Smooth muscle cell (in vitro differentiated cells): ENCODE measurements at regions not wholly inside any gene's neighbourhood (a gene's known extent, or its start where the extent isn't known, plus 50 kb on each side); places are given as distances from the start of the nearest gene placed in this dataset.
"Not testable (repeated sequence)": the region's sequence is repeated elsewhere in the genome, so short reads cannot be mapped to it uniquely, and the experiment has no call there.

Experiments
- DNase-seq: peaks from one replicate; lab custom pipeline; 2025; ENCODE audit not compliant: unreplicated experiment; lab: John Stamatoyannopoulos, UW
- H2AFZ ChIP-seq: fragments of 200-600 bp; sonication (generic); 2 replicates; pipeline ENCODE4 v1.6.0; 2016; ENCODE audit warnings: antibody characterized with exemption, low read depth, mild to moderate bottlenecking
- H3F3A ChIP-seq: fragments of 200-600 bp; sonication (generic); 2 replicates; pipeline ENCODE4 v1.6.0; 2017; ENCODE audit warnings: antibody characterized with exemption, low read depth
- H3K27ac ChIP-seq: fragments of 200-600 bp; sonication (generic); 2 replicates; pipeline ENCODE4 v1.5.1; 2016; ENCODE audit warnings: low read depth, mild to moderate bottlenecking
- H3K27me3 ChIP-seq: fragments of 200-600 bp; sonication (generic); 2 replicates; pipeline ENCODE4 v1.6.1; 2016; ENCODE audit warnings: low read depth, mild to moderate bottlenecking
- H3K36me3 ChIP-seq: fragments of 200-600 bp; sonication (generic); 2 replicates; pipeline ENCODE4 v1.5.1; 2016; ENCODE audit warnings: low read depth
- H3K4me1 ChIP-seq: fragments of 200-600 bp; sonication (generic); 2 replicates; pipeline ENCODE4 v1.5.1; 2016; ENCODE audit warnings: low read depth
- H3K4me2 ChIP-seq: fragments of 200-600 bp; sonication (generic); 2 replicates; pipeline ENCODE4 v1.6.0; 2016; ENCODE audit warnings: mild to moderate bottlenecking
- H3K4me3 ChIP-seq: fragments of 200-600 bp; sonication (generic); 2 replicates; pipeline ENCODE4 v1.5.1; 2016; ENCODE audit warnings: mild to moderate bottlenecking
- H3K79me2 ChIP-seq: fragments of 200-600 bp; sonication (generic); 2 replicates; pipeline ENCODE4 v1.6.0; 2016; ENCODE audit warnings: low read depth, mild to moderate bottlenecking
- H3K9ac ChIP-seq: fragments of 200-600 bp; sonication (generic); 2 replicates; pipeline ENCODE4 v1.6.0; 2016; ENCODE audit warnings: low read depth
- H3K9me3 ChIP-seq: fragments of 200-600 bp; sonication (generic); replicated peaks from 2 replicates; pipeline ENCODE4 v1.5.1; 2016; ENCODE audit warnings: low read depth
- H4K20me1 ChIP-seq: fragments of 200-600 bp; sonication (generic); 2 replicates; pipeline ENCODE4 v1.6.0; 2016; ENCODE audit warnings: low read depth
- CTCF ChIP-seq: fragments of 200-600 bp; sonication (generic); IDR thresholded peaks from 2 replicates; pipeline ENCODE4 v1.5.1; 2017; ENCODE audit warnings: borderline replicate concordance, mild to moderate bottlenecking, antibody characterized with exemption; ENCODE audit not compliant: insufficient read depth, poor library complexity, severe bottlenecking
- WGBS: methylation state at CpG from one replicate; pipeline ENCODE4 v1.1.7; 2016; ENCODE audit warnings: low lambda C conversion rate; 5-methylcytosine and 5-hydroxymethylcytosine counted together

DNA sequence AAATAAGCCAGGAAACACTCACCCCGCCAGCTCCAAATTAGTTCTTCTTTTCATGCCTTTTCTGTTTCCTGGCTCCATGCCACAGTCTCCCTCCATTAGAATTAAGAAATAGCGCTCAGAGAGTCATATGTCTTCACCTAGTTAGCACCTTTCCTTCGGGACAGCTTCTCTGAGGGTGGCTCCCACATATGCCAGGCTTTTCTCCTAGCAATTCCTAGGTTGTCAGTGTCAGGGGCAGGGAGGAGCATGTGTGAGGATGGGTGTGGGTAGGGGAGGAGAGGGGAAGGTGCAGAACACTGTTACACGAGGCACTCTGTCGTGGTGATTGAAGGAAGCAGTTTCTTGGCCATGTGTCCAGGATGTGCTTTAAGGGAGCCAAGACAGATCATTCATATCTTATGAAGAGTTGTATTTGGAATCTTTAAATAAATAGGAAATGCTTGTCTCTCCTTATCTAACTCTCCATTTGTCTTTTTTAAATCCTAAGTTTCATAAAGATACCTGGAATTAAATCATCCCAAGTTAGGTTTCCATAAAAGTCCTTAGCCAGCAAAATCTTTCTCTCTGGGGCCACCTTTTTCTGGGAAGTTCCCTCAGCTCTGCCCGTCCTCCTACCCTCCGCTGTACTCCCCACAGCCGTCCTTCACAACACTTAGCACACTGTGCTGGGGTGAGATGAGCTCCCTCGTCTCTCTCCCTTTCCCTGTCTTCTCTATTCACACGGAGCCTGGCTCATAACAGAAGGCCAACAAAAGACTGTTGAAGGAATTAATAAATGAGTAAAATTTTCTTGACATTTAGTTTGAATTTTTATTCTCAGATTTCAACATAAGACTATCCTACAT lies 361.0 kb downstream of the CD83 start:
- TF ChIP-seq CTCF = no peak
- no peak overlapping the region for H2AFZ ChIP-seq
- H3K4me3 ChIP-seq = no peak overlapping the region
- no peaks in the 10 kb centered on the region for H4K20me1 ChIP-seq
- H3K4me1 ChIP-seq = peaks cover 4% of the 10 kb centered on the region
- H3F3A ChIP-seq = no peaks in the 10 kb centered on the region
- 93% methylated on average over 10 of the region's 10 CpGs for WGBS
- H3K36me3 ChIP-seq = no peaks in the 10 kb centered on the region
- H3K27ac ChIP-seq = no peak overlapping the region
- H3K79me2 ChIP-seq = no peaks in the 10 kb centered on the region
- H3K4me2 ChIP-seq = no peak overlapping the region
- no peak for DNase-seq
- H3K9ac ChIP-seq = no peak overlapping the region
- H3K27me3 ChIP-seq = no peaks in the 10 kb centered on the region
- H3K9me3 ChIP-seq = no peaks in the 10 kb centered on the region

GRCh38 chr6:14481946-14482345 lies 364.4 kb downstream of the CD83 start:
- H3K4me2 ChIP-seq, H3K9ac ChIP-seq, H2AFZ ChIP-seq, H3K27me3 ChIP-seq, H3K4me1 ChIP-seq, DNase-seq, H3F3A ChIP-seq, H3K36me3 ChIP-seq, H3K9me3 ChIP-seq, H4K20me1 ChIP-seq, H3K79me2 ChIP-seq, H3K4me3 ChIP-seq, H3K27ac ChIP-seq: not testable (repeated sequence)
- no CpG with 5 or more reads among the region's 1 CpG for WGBS

- Histone ChIP-seq H3K36me3 (no peaks in the 10 kb centered on the region), H3K4me1 (no peaks in the 10 kb centered on the region), H4K20me1 (no peaks in the 10 kb centered on the region), H3K4me2 (no peak overlapping the region), H3K4me3 (no peak overlapping the region), H3K27me3 (no peaks in the 10 kb centered on the region), H3F3A (no peaks in the 10 kb centered on the region), H3K27ac (no peak overlapping the region), H3K79me2 (no peaks in the 10 kb centered on the region), H3K9ac (no peak overlapping the region), H3K9me3 (no peaks in the 10 kb centered on the region), H2AFZ (no peak overlapping the region)
- WGBS = 98% methylated on average over 3 of the region's 3 CpGs
- DNase-seq = no peak
- TF ChIP-seq CTCF = no peak
These were observed 370.1 kb downstream of the CD83 start for GRCh38 chr6:14487625-14488024.

- 93% methylated on average over 2 of the region's 2 CpGs for WGBS
- Histone ChIP-seq H3K36me3 (no peaks in the 10 kb centered on the region), H3K27me3 (no peaks in the 10 kb centered on the region), H3F3A (no peaks in the 10 kb centered on the region), H3K27ac (no peak overlapping the region), H3K9ac (no peak overlapping the region), H3K79me2 (no peaks in the 10 kb centered on the region), H3K4me3 (no peak overlapping the region), H2AFZ (no peak overlapping the region), H3K4me2 (no peak overlapping the region), H4K20me1 (no peaks in the 10 kb centered on the region), H3K9me3 (no peaks in the 10 kb centered on the region), H3K4me1 (no peaks in the 10 kb centered on the region)
- DNase-seq = no peak
- TF ChIP-seq CTCF = no peak
These were observed 370.6 kb downstream of the CD83 start for GRCh38 chr6:14488180-14488579.
